SK-N-SH (cell line): ENCODE measurements at regions not wholly inside any gene's neighbourhood (a gene's known extent, or its start where the extent isn't known, plus 50 kb on each side); places are given as distances from the start of the nearest gene placed in this dataset.

Source experiments
- CTCF ChIA-PET: fragments of 300-600, 350-600 bp; formaldehyde crosslinking; extraction: SDS; loops from one replicate; lab custom pipeline; 2021; lab: Yijun Ruan, JAX
- POLR2A ChIA-PET: fragments of 350-600 bp; sonication (Branson Sonifier 250); formaldehyde crosslinking; extraction: SDS; loops from one replicate; lab custom pipeline; 2020; ENCODE audit warnings: antibody characterized with exemption, inconsistent platforms; lab: Yijun Ruan, JAX
- DNase-seq: peaks from one replicate; pipeline ENCODE4 v3.0.0; 2012
- H2AFZ ChIP-seq: fragments of 200-600 bp; sonication (generic); 2 replicates; pipeline ENCODE4 v1.8.1; 2016; ENCODE audit warnings: antibody characterized with exemption, mild to moderate bottlenecking, low read depth
- H3F3A ChIP-seq: fragments of 200-600 bp; sonication (generic); replicated peaks from 2 replicates; pipeline ENCODE3; 2016; ENCODE audit warnings: antibody characterized with exemption, mild to moderate bottlenecking; ENCODE audit not compliant: insufficient read depth
- H3K27ac ChIP-seq, 2 experiments: fragments of 200-500 bp in 1 of 2; fragments of 200-600 bp in 1 of 2; sonication (Bioruptor generic) in 1 of 2; sonication (generic), shearing (Covaris generic) in 1 of 2; 2 replicates each; pipeline versions ENCODE4 v1.5.1 to v1.6.1; 2014 to 2016; ENCODE audit warnings: low read depth in 2 of 2, inconsistent platforms in 1 of 2, low read length in 1 of 2, mild to moderate bottlenecking in 1 of 2, mixed read lengths in 1 of 2
- H3K27me3 ChIP-seq: fragments of 200-600 bp; sonication (generic), shearing (Covaris generic); 2 replicates; pipeline ENCODE4 v1.6.1; 2016; ENCODE audit warnings: mixed run types; ENCODE audit not compliant: insufficient read depth
- H3K36me3 ChIP-seq, 2 experiments: fragments of 200-500 bp in 1 of 2; fragments of 200-600 bp in 1 of 2; sonication (Bioruptor generic) in 1 of 2; sonication (generic) in 1 of 2; replicated peaks in 1 of 2; 2 replicates each; pipeline versions ENCODE3 to v1.5.1; 2014 to 2016; ENCODE audit warnings: low read length in 1 of 2, mild to moderate bottlenecking in 1 of 2; ENCODE audit not compliant: insufficient read depth in 2 of 2, control insufficient read depth in 1 of 2
- H3K4me1 ChIP-seq, 2 experiments: fragments of 200-500 bp in 1 of 2; fragments of 200-600 bp in 1 of 2; sonication (Bioruptor generic) in 1 of 2; sonication (generic), shearing (Covaris generic) in 1 of 2; 2 replicates each; pipeline versions ENCODE4 v1.5.1 to v1.6.1; 2014 to 2016; ENCODE audit warnings: low read depth in 1 of 2, low read length in 1 of 2, mixed run types in 1 of 2; ENCODE audit not compliant: insufficient read depth in 2 of 2, control insufficient read depth in 1 of 2
- H3K4me2 ChIP-seq: fragments of 200-600 bp; sonication (generic), shearing (Covaris generic); 2 replicates; pipeline ENCODE4 v1.6.1; 2017; ENCODE audit warnings: mixed run types
- H3K4me3 ChIP-seq, 2 experiments: fragments of 200-500 bp in 1 of 2; fragments of 200-600 bp in 1 of 2; sonication (Bioruptor generic) in 1 of 2; sonication (generic), shearing (Covaris generic) in 1 of 2; 2 replicates each; pipeline versions ENCODE4 v1.5.1 to v1.8.1; 2014 to 2016; ENCODE audit warnings: low read depth in 2 of 2, inconsistent platforms in 1 of 2, low read length in 1 of 2, mild to moderate bottlenecking in 1 of 2, mixed read lengths in 1 of 2, moderate library complexity in 1 of 2
- H3K79me2 ChIP-seq: fragments of 200-600 bp; sonication (generic); 2 replicates; pipeline ENCODE4 v1.8.1; 2017; ENCODE audit warnings: mild to moderate bottlenecking; ENCODE audit not compliant: insufficient read depth
- H3K9ac ChIP-seq: fragments of 200-600 bp; sonication (generic); 2 replicates; pipeline ENCODE4 v1.6.1; 2017; ENCODE audit warnings: mixed run types
- H3K9me2 ChIP-seq: fragments of 200-600 bp; sonication (generic); 2 replicates; pipeline ENCODE4 v1.6.1; 2017; ENCODE audit warnings: mixed run types
- H3K9me3 ChIP-seq: fragments of 200-600 bp; sonication (generic); 2 replicates; pipeline ENCODE4 v1.6.1; 2017; ENCODE audit warnings: mixed run types, mild to moderate bottlenecking, moderate library complexity
- H4K20me1 ChIP-seq: fragments of 200-600 bp; sonication (generic); 2 replicates; pipeline ENCODE4 v1.6.1; 2017; ENCODE audit warnings: mild to moderate bottlenecking, mixed run types; ENCODE audit not compliant: insufficient read depth
- CHD2 ChIP-seq: fragments of 150-350 bp; IDR thresholded peaks from 2 replicates; pipeline ENCODE4 v1.6.1; 2018; ENCODE audit warnings: low read length; ENCODE audit not compliant: partially characterized antibody
- ELF1 ChIP-seq: IDR thresholded peaks from 2 replicates; pipeline ENCODE4 v1.4.0; 2012
- EP300 ChIP-seq, 2 experiments: IDR thresholded peaks; 2 replicates each; pipeline versions ENCODE4 v1.4.0 to v1.6.1; 2012; ENCODE audit warnings: borderline replicate concordance in 1 of 2, low read depth in 1 of 2, low read length in 1 of 2
- FOXM1 ChIP-seq: IDR thresholded peaks from 2 replicates; pipeline ENCODE4 v1.4.0; 2012; ENCODE audit warnings: low read depth, mild to moderate bottlenecking
- GABPA ChIP-seq: IDR thresholded peaks from 2 replicates; pipeline ENCODE4 v1.4.0; 2012; ENCODE audit warnings: low read depth, mild to moderate bottlenecking
- GATA2 ChIP-seq: sonication (generic); formaldehyde crosslinking; IDR thresholded peaks from 2 replicates; pipeline ENCODE4 v1.5.0; 2020; ENCODE audit warnings: mild to moderate bottlenecking, missing genetic modification reagents
- JUND ChIP-seq: IDR thresholded peaks from 2 replicates; pipeline ENCODE4 v1.4.0; 2012
- MEF2A ChIP-seq: IDR thresholded peaks from 2 replicates; pipeline ENCODE4 v1.4.0; 2012; ENCODE audit warnings: low read depth, borderline replicate concordance
- NFIC ChIP-seq: IDR thresholded peaks from 2 replicates; pipeline ENCODE4 v1.4.0; 2012; ENCODE audit warnings: borderline replicate concordance
- RFX5 ChIP-seq: IDR thresholded peaks from 2 replicates; pipeline ENCODE4 v1.6.1; 2012; ENCODE audit warnings: mild to moderate bottlenecking, improper control_type of control experiment, low read length
- RXRA ChIP-seq: IDR thresholded peaks from 2 replicates; pipeline ENCODE4 v1.4.0; 2012; ENCODE audit warnings: low read depth, mild to moderate bottlenecking, borderline replicate concordance
- SIN3A ChIP-seq: IDR thresholded peaks from 2 replicates; pipeline ENCODE4 v1.6.1; 2012; ENCODE audit warnings: low read depth, mild to moderate bottlenecking, low read length, moderate library complexity, borderline replicate concordance
- SMC3 ChIP-seq: IDR thresholded peaks from 2 replicates; pipeline ENCODE4 v1.6.1; 2012; ENCODE audit warnings: low read depth, low read length, improper control_type of control experiment
- TEAD4 ChIP-seq: IDR thresholded peaks from 2 replicates; pipeline ENCODE4 v1.4.0; 2012; ENCODE audit warnings: mild to moderate bottlenecking, borderline replicate concordance; ENCODE audit not compliant: insufficient read depth
- YY1 ChIP-seq: IDR thresholded peaks from 2 replicates; pipeline ENCODE4 v1.4.0; 2012; ENCODE audit warnings: low read depth, mild to moderate bottlenecking
- WGBS: methylation state at CpG from one replicate; pipeline ENCODE4 v1.1.6; 2017; ENCODE audit warnings: low lambda C conversion rate; 5-methylcytosine and 5-hydroxymethylcytosine counted together
- TF ChIP-seq, protein P1 (sequence below): fragments of 150-350 bp; IDR thresholded peaks from 2 replicates; pipeline ENCODE4 v1.6.1; 2016; ENCODE audit warnings: mild to moderate bottlenecking, low read depth, low read length
- TF ChIP-seq, protein P2 (sequence below): IDR thresholded peaks from 2 replicates; pipeline ENCODE4 v1.4.0; 2012; ENCODE audit warnings: low read depth, borderline replicate concordance
- TF ChIP-seq, protein P3 (sequence below): IDR thresholded peaks from 2 replicates; pipeline ENCODE4 v1.4.0; 2012; ENCODE audit warnings: low read depth, borderline replicate concordance
- TF ChIP-seq, protein P4 (sequence below): IDR thresholded peaks from 2 replicates; pipeline ENCODE4 v1.4.0; 2012; ENCODE audit warnings: low read depth

DNA sequence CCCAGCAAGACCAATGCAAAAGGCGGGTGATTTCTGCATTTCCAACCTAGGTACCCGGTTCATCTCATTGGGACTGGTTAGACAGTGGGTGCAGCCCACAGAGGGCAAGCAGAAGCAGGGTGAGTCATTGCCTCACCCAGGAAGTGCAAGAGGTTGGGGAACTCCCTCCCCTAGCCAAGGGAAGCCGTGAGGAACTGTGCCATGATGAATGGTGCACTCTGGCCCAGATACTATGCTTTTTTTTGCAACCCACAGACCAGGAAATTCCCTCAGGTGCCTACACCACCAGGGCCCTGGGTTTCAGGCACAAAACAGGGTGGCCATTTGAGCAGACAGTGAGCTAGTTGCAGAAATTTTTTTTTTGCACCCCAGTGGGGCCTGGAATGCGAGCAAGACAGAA lies 662.6 kb upstream of the ACVR2A start:
- H3K79me2 ChIP-seq, result no peaks in the 10 kb centered on the region
- no peak overlapping the region for H3K9ac ChIP-seq
- no peaks in the 10 kb centered on the region for H3K4me1 ChIP-seq
- no peak overlapping the region for H3K4me2 ChIP-seq
- TF ChIP-seq EP300 (IDR thresholded peaks at IDR 0.05; ENCODE audit: borderline replicate concordance in 1 of 2, low read depth in 1 of 2, low read length in 1 of 2), result no peak
- TF ChIP-seq, protein P1, sequence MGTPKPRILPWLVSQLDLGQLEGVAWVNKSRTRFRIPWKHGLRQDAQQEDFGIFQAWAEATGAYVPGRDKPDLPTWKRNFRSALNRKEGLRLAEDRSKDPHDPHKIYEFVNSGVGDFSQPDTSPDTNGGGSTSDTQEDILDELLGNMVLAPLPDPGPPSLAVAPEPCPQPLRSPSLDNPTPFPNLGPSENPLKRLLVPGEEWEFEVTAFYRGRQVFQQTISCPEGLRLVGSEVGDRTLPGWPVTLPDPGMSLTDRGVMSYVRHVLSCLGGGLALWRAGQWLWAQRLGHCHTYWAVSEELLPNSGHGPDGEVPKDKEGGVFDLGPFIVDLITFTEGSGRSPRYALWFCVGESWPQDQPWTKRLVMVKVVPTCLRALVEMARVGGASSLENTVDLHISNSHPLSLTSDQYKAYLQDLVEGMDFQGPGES, result no peak
- TF ChIP-seq RXRA, result no peak
- no peak for TF ChIP-seq NFIC
- no peak for TF ChIP-seq GATA2 (CRISPR knock-in tag)
- TF ChIP-seq GABPA, result no peak
- TF ChIP-seq JUND, result no peak
- TF ChIP-seq CHD2, result no peak
- no peak for TF ChIP-seq YY1
- TF ChIP-seq, protein P2, sequence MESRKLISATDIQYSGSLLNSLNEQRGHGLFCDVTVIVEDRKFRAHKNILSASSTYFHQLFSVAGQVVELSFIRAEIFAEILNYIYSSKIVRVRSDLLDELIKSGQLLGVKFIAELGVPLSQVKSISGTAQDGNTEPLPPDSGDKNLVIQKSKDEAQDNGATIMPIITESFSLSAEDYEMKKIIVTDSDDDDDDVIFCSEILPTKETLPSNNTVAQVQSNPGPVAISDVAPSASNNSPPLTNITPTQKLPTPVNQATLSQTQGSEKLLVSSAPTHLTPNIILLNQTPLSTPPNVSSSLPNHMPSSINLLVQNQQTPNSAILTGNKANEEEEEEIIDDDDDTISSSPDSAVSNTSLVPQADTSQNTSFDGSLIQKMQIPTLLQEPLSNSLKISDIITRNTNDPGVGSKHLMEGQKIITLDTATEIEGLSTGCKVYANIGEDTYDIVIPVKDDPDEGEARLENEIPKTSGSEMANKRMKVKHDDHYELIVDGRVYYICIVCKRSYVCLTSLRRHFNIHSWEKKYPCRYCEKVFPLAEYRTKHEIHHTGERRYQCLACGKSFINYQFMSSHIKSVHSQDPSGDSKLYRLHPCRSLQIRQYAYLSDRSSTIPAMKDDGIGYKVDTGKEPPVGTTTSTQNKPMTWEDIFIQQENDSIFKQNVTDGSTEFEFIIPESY, result no peak
- TF ChIP-seq, protein P3, sequence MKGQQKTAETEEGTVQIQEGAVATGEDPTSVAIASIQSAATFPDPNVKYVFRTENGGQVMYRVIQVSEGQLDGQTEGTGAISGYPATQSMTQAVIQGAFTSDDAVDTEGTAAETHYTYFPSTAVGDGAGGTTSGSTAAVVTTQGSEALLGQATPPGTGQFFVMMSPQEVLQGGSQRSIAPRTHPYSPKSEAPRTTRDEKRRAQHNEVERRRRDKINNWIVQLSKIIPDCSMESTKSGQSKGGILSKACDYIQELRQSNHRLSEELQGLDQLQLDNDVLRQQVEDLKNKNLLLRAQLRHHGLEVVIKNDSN, result no peak
- TF ChIP-seq ELF1, result no peak
- TF ChIP-seq SMC3, result no peak
- TF ChIP-seq SIN3A, result no peak
- TF ChIP-seq FOXM1, result no peak
- TF ChIP-seq RFX5, result no peak
- no peak for TF ChIP-seq TEAD4
- TF ChIP-seq MEF2A, result no peak
- TF ChIP-seq, protein P4, sequence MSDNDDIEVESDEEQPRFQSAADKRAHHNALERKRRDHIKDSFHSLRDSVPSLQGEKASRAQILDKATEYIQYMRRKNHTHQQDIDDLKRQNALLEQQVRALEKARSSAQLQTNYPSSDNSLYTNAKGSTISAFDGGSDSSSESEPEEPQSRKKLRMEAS, result no peak
- H3K27ac ChIP-seq, result no peak overlapping the region
- H3K36me3 ChIP-seq, result no peaks in the 10 kb centered on the region
- CTCF ChIA-PET, result no interaction called here
- H3K9me2 ChIP-seq, result no peaks in the 10 kb centered on the region
- DNase-seq, result no peak
- no peaks in the 10 kb centered on the region for H3K9me3 ChIP-seq
- H3F3A ChIP-seq, result no peaks in the 10 kb centered on the region
- POLR2A ChIA-PET, result no interaction called here
- H2AFZ ChIP-seq, result no peak overlapping the region
- no peaks in the 10 kb centered on the region for H4K20me1 ChIP-seq
- no peak overlapping the region for H3K4me3 ChIP-seq
- WGBS, result 0% methylated on average over 1 of the region's 4 CpGs
- no peaks in the 10 kb centered on the region for H3K27me3 ChIP-seq
